ENCODE measurements at regions not wholly inside any gene's neighbourhood (a gene's known extent, or its start where the extent isn't known, plus 50 kb on each side); places are given as distances from the start of the nearest gene placed in this dataset.

DNA sequence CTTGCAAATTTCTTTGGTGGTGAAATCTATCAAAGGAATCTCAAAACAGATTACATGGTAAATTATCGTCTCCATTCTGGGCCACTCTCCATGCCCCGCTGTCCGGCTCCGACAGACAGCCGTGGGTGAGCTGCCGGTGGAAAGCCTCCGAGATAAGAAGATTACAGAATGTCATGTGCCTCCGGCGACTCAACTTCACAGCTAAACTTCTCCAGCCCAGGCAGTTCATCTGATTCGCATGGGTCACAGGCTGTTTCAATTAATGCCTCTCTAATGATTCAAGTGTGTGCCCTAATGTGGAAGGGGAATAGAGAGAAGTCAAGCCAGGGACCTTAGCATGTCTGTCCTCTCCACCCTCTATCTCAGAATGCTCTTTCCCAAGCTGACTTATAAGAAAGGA, 520.8 kb upstream of the ZFHX3 start:
- 8% methylated on average over 10 of the region's 10 CpGs for WGBS (ENCODE audit: low lambda C conversion rate)
- H3K79me2 ChIP-seq (ENCODE audit: insufficient read depth) = no peaks in the 10 kb centered on the region
- H3K27me3 ChIP-seq (ENCODE audit: insufficient read depth) = no peaks in the 10 kb centered on the region; the same call in 1 of the 2 replicates
- DNase-seq = peak; percentile 50
- peaks cover 0 to 11% of the 10 kb centered on the region in 2 experiments; a peak in 2 of 4 replicates for H3K4me1 ChIP-seq (ENCODE audit: control insufficient read depth in 1 of 2, insufficient read depth in 2 of 2, low read depth in 1 of 2, low read length in 1 of 2)
- no peak overlapping the region; a peak in 1 of 4 replicates for H3K4me3 ChIP-seq (ENCODE audit: low read depth in 2 of 2, low read length in 1 of 2)
- no peaks in the 10 kb centered on the region for H3K36me3 ChIP-seq (replicated peaks in 1 of 2; ENCODE audit: control insufficient read depth in 1 of 2, insufficient read depth in 2 of 2, low read length in 1 of 2)
- H3F3A ChIP-seq (replicated peaks; ENCODE audit: insufficient read depth) = no peaks in the 10 kb centered on the region
- no peak overlapping the region for H2AFZ ChIP-seq (ENCODE audit: low read depth)
- H3K9ac ChIP-seq = no peak overlapping the region
- H4K20me1 ChIP-seq (ENCODE audit: insufficient read depth) = no peaks in the 10 kb centered on the region
- POLR2A ChIA-PET = no interaction called here
- H3K27ac ChIP-seq (ENCODE audit: low read depth in 2 of 2, low read length in 1 of 2) = no peak overlapping the region
- CTCF ChIA-PET = interaction anchor here (0.8 to 1.4 kb wide), 2 partner anchors 88 to 305 kb away, joined by 4 read pairs; no protein-coding TSS in a partner anchor
- no peak overlapping the region for H3K4me2 ChIP-seq
- H3K9me3 ChIP-seq = no peaks in the 10 kb centered on the region
- H3K9me2 ChIP-seq = no peaks in the 10 kb centered on the region
- TF ChIP-seq ELF1 (IDR thresholded peaks at IDR 0.05) (no peak), MXI1 (IDR thresholded peaks at IDR 0.05; ENCODE audit: low read depth, low read length) (peak; percentile 28; the same call in 1 of the 2 replicates), EP300 (IDR thresholded peaks at IDR 0.05; ENCODE audit: borderline replicate concordance in 1 of 2, low read depth in 1 of 2, low read length in 1 of 2) (peak in 1 of 2 experiments; percentile 37; a peak in 1 of 4 replicates), TCF12 (IDR thresholded peaks at IDR 0.05) (no peak), RXRA (IDR thresholded peaks at IDR 0.05; ENCODE audit: borderline replicate concordance, low read depth) (no peak), CHD2 (IDR thresholded peaks at IDR 0.05; ENCODE audit: low read length, partially characterized antibody) (peak; percentile 7), NFIC (IDR thresholded peaks at IDR 0.05; ENCODE audit: borderline replicate concordance) (no peak), RFX5 (IDR thresholded peaks at IDR 0.05; ENCODE audit: low read length) (no peak), EZH2phosphoT487 (IDR thresholded peaks at IDR 0.05; ENCODE audit: borderline replicate concordance, low read depth) (no peak), NRF1 (IDR thresholded peaks at IDR 0.05; ENCODE audit: low read depth, low read length) (no peak), SMC3 (IDR thresholded peaks at IDR 0.05; ENCODE audit: low read depth, low read length) (no peak), JUND (IDR thresholded peaks at IDR 0.05) (no peak), RCOR1 (IDR thresholded peaks at IDR 0.05; ENCODE audit: low read length) (peak; percentile 62), YY1 (IDR thresholded peaks at IDR 0.05; ENCODE audit: low read depth) (no peak), FOSL2 (IDR thresholded peaks at IDR 0.05; ENCODE audit: borderline replicate concordance, low read depth) (no peak), FOXM1 (IDR thresholded peaks at IDR 0.05; ENCODE audit: low read depth) (no peak)
- TF ChIP-seq, protein P1, sequence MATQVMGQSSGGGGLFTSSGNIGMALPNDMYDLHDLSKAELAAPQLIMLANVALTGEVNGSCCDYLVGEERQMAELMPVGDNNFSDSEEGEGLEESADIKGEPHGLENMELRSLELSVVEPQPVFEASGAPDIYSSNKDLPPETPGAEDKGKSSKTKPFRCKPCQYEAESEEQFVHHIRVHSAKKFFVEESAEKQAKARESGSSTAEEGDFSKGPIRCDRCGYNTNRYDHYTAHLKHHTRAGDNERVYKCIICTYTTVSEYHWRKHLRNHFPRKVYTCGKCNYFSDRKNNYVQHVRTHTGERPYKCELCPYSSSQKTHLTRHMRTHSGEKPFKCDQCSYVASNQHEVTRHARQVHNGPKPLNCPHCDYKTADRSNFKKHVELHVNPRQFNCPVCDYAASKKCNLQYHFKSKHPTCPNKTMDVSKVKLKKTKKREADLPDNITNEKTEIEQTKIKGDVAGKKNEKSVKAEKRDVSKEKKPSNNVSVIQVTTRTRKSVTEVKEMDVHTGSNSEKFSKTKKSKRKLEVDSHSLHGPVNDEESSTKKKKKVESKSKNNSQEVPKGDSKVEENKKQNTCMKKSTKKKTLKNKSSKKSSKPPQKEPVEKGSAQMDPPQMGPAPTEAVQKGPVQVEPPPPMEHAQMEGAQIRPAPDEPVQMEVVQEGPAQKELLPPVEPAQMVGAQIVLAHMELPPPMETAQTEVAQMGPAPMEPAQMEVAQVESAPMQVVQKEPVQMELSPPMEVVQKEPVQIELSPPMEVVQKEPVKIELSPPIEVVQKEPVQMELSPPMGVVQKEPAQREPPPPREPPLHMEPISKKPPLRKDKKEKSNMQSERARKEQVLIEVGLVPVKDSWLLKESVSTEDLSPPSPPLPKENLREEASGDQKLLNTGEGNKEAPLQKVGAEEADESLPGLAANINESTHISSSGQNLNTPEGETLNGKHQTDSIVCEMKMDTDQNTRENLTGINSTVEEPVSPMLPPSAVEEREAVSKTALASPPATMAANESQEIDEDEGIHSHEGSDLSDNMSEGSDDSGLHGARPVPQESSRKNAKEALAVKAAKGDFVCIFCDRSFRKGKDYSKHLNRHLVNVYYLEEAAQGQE (IDR thresholded peaks at IDR 0.05; ENCODE audit: low read depth, low read length) = no peak
- TF ChIP-seq, protein P2, sequence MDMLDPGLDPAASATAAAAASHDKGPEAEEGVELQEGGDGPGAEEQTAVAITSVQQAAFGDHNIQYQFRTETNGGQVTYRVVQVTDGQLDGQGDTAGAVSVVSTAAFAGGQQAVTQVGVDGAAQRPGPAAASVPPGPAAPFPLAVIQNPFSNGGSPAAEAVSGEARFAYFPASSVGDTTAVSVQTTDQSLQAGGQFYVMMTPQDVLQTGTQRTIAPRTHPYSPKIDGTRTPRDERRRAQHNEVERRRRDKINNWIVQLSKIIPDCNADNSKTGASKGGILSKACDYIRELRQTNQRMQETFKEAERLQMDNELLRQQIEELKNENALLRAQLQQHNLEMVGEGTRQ (IDR thresholded peaks at IDR 0.05; ENCODE audit: borderline replicate concordance, low read depth, low read length) = no peak
- TF ChIP-seq, protein P3, sequence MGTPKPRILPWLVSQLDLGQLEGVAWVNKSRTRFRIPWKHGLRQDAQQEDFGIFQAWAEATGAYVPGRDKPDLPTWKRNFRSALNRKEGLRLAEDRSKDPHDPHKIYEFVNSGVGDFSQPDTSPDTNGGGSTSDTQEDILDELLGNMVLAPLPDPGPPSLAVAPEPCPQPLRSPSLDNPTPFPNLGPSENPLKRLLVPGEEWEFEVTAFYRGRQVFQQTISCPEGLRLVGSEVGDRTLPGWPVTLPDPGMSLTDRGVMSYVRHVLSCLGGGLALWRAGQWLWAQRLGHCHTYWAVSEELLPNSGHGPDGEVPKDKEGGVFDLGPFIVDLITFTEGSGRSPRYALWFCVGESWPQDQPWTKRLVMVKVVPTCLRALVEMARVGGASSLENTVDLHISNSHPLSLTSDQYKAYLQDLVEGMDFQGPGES (IDR thresholded peaks at IDR 0.05; ENCODE audit: low read depth, low read length) = no peak
- TF ChIP-seq, protein P4, sequence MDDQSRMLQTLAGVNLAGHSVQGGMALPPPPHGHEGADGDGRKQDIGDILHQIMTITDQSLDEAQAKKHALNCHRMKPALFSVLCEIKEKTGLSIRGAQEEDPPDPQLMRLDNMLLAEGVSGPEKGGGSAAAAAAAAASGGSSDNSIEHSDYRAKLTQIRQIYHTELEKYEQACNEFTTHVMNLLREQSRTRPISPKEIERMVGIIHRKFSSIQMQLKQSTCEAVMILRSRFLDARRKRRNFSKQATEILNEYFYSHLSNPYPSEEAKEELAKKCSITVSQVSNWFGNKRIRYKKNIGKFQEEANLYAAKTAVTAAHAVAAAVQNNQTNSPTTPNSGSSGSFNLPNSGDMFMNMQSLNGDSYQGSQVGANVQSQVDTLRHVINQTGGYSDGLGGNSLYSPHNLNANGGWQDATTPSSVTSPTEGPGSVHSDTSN (IDR thresholded peaks at IDR 0.05) = no peak
- TF ChIP-seq, protein P5, sequence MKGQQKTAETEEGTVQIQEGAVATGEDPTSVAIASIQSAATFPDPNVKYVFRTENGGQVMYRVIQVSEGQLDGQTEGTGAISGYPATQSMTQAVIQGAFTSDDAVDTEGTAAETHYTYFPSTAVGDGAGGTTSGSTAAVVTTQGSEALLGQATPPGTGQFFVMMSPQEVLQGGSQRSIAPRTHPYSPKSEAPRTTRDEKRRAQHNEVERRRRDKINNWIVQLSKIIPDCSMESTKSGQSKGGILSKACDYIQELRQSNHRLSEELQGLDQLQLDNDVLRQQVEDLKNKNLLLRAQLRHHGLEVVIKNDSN (IDR thresholded peaks at IDR 0.05; ENCODE audit: borderline replicate concordance, low read depth) = no peak
- TF ChIP-seq, protein P6, sequence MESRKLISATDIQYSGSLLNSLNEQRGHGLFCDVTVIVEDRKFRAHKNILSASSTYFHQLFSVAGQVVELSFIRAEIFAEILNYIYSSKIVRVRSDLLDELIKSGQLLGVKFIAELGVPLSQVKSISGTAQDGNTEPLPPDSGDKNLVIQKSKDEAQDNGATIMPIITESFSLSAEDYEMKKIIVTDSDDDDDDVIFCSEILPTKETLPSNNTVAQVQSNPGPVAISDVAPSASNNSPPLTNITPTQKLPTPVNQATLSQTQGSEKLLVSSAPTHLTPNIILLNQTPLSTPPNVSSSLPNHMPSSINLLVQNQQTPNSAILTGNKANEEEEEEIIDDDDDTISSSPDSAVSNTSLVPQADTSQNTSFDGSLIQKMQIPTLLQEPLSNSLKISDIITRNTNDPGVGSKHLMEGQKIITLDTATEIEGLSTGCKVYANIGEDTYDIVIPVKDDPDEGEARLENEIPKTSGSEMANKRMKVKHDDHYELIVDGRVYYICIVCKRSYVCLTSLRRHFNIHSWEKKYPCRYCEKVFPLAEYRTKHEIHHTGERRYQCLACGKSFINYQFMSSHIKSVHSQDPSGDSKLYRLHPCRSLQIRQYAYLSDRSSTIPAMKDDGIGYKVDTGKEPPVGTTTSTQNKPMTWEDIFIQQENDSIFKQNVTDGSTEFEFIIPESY (IDR thresholded peaks at IDR 0.05; ENCODE audit: borderline replicate concordance, low read depth) = no peak
- TF ChIP-seq, protein P7, sequence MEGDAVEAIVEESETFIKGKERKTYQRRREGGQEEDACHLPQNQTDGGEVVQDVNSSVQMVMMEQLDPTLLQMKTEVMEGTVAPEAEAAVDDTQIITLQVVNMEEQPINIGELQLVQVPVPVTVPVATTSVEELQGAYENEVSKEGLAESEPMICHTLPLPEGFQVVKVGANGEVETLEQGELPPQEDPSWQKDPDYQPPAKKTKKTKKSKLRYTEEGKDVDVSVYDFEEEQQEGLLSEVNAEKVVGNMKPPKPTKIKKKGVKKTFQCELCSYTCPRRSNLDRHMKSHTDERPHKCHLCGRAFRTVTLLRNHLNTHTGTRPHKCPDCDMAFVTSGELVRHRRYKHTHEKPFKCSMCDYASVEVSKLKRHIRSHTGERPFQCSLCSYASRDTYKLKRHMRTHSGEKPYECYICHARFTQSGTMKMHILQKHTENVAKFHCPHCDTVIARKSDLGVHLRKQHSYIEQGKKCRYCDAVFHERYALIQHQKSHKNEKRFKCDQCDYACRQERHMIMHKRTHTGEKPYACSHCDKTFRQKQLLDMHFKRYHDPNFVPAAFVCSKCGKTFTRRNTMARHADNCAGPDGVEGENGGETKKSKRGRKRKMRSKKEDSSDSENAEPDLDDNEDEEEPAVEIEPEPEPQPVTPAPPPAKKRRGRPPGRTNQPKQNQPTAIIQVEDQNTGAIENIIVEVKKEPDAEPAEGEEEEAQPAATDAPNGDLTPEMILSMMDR (IDR thresholded peaks at IDR 0.05) = no peak

All from SK-N-SH (cell line).